ENCODE measurements at regions not wholly inside any gene's neighbourhood (a gene's known extent, or its start where the extent isn't known, plus 50 kb on each side); places are given as distances from the start of the nearest gene placed in this dataset.

DNA sequence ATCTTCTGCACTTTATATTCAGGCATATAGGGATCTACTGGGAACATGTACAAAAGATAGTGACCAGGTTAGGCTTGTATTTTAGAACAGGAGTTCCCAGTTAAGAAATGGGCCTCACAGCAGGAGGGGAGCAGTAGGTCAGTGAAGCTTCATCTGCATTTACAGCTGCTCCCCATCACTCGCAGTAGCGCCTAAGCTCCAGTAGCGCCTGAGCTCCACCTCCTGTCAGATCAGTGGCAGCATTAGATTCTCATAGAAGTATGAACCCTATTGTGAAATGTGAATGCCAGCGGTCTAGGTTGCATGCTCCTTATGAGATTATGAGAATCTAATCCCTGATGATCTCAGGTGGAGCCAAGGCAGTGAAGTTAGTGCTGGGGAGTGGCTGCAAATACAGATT lies 224.4 kb upstream of the CYRIA start:
- DNase-seq (ENCODE audit: low spot score): no peak

DNA sequence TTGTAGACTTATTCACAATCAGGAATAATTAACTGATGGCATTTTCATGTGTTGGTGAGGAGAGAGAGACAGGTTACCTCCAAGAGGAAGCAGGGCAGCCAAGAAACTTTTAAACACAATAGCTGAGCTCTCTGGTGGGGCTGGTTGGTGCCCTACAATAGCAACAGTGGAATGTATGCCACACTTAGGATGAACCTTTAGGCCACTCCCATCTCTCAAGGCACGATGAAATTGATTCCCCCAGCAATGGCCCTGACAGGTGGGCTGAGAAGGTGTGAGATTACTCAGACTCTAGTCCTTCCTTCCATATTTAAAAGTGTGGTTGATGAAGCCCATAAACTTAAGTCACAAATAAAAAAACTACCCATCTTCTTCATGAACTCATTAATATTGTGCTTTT lies 219.4 kb upstream of the CYRIA start:
- DNase-seq (ENCODE audit: low spot score): no peak

- no peak for DNase-seq (ENCODE audit: low spot score)
Observed at GRCh38 chr2:16882706-16883105, 217.1 kb upstream of the CYRIA start.

DNA sequence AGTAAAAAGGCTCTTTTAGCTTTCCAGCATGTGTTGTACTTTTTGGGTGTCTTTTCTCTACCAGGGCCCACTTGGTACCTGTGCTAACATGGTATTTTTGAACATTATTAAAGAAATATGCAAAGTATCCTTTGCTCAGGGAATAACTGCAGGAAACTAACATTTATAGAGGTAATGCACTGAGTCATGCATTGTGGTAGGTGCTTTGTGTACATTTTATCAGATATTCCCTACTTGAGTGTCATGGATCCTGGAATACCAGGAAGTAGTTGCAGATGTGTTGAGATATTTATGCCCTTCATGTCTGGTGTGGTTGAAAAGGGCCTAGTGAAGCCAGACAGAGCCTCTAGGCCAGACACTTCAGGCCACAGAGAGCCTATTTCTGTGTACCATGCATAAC lies 215.5 kb upstream of the CYRIA start:
- DNase-seq (ENCODE audit: low spot score): no peak

DNA sequence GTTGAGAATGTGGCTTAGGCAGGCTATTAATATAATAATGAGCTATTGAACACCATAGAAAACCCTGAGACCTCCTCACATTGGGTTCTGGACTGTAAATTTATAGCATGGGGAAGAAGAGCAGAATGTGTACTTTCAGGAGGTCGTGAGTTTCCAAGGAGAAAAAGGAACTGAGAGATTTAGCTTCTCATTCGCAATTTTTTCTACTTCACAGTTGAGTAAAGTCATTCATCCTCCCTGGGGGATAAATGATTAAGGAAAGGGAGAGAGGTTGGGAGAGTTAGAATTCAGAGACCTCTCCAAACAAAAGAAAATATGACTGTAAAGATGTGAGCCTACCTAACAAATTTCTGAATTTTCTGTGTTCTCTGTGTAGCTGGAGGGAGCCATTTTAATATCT lies 205.8 kb upstream of the CYRIA start:
- no peak for DNase-seq (ENCODE audit: low spot score)

- no peak for DNase-seq (ENCODE audit: low spot score)
Observed at GRCh38 chr2:16870491-16871076, 204.9 kb upstream of the CYRIA start.

DNA sequence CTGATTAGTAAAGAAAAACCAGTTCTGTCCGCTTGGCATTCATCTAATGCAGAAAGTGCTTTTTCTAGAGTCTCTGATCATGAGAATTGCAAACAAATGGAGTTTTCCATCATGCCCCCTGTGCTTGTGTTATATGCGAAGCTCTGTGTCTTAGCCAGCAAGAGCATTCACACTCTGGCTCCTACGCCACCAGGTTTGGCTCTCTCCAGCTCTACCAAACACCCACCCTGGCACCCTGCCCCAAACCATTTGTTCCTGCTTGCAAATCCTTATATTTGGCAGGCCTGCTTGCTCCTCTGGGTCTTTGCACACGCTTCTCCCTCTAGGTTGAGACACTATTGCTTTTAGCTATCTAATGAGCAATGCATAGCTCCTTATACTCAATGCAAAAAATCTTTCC lies 204.1 kb upstream of the CYRIA start:
- no peak for DNase-seq (ENCODE audit: low spot score)

DNA sequence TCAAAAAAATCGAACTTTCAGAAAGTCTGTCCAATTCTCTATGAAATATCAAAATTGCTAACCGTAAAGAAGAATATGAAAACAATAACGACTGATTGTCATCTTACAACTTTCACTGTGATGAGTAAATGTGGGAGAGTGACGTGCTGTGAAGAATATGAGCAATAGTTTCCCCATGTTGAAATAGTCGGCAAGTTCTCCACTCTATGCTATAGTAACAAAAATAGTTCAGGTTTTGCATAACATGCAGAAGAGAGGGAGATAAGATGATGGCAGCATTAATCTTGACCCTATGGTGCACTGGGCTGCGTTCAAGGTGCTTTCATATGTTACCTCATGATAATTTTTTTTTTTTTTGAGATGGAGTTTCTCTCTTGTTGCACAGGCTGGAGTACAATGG lies 196.8 kb upstream of the CYRIA start:
- DNase-seq (ENCODE audit: low spot score): no peak

DNA sequence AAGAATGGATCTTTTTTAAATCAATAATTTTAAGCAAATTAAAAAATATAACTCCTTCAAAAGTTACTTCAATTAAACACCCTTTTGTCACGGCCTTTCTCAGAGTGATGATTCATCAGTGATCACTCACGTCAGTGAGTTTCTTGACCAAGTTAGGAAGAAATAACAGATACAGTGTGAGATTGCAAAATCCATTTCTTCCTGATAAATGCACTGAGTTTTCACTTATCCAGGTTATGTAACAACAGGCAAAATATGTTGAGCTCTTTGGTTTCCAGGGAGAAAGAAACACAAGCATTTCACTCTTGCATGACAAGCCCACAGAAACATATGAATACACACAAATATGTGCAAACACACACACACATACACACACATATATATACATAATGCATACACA lies 195.9 kb upstream of the CYRIA start:
- no peak for DNase-seq (ENCODE audit: low spot score)

DNA sequence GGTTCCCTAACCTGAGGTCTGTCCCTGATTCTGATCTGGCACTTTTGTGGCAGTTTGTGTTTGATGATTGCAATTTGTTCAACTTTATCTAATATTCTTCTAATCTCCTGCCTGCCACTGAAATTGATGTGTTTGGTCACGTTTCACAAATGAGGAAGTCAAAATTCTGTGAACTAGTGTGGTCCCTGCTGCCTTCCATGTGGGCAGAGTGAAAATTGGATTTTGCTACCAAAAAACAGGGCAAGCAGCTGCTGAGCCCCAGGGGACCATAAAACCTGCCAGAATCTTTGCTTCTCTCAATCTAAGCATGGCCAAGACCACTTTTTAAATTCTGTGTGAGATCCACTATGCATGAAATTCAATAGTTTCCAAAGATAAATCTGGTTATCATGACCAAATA lies 195.5 kb upstream of the CYRIA start:
- no peak for DNase-seq (ENCODE audit: low spot score)

GRCh38 chr2:16860627-16861026 lies 195.0 kb upstream of the CYRIA start:
- no peak for DNase-seq (ENCODE audit: low spot score)

GRCh38 chr2:16855183-16855582 lies 189.5 kb upstream of the CYRIA start:
- DNase-seq (ENCODE audit: low spot score): no peak

DNA sequence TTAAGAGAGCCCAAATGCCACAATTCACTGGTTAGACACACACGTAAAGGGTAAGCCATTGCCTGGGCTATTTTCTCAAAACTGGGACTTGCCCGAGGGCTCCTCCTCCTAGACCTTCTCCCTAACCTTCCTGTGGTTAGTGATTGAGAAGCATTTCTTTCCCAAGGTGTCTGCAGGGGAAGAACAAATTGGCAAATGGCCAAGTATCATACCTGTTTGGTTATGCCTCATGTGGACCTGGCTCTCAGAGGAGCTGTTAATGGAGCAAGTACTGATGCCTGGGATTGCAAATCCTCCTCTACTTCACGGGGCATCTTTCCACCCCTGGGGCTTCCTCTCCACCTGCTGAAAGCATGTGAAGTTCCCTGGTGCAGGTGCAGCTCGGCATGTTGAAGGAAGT lies 187.5 kb upstream of the CYRIA start:
- DNase-seq (ENCODE audit: low spot score): no peak

DNA sequence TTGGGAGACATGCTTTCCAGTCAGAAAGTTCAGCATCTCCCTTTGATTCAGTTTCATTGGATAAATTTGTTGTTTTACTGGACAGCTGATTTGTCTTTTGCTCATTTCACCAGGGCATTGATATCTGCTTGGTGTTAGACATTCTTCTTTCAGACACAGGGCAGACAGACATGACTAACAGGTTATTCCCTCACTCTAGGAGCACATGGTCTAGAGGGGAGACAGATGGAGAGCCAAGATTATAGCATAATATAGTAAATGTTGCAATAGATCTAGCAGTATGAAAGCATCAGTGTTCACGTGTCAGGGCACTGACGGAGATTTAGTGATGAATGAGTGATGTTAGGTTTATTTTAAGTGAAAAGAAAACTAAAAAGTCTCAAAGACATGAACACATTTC lies 187.0 kb upstream of the CYRIA start:
- no peak for DNase-seq (ENCODE audit: low spot score)

DNA sequence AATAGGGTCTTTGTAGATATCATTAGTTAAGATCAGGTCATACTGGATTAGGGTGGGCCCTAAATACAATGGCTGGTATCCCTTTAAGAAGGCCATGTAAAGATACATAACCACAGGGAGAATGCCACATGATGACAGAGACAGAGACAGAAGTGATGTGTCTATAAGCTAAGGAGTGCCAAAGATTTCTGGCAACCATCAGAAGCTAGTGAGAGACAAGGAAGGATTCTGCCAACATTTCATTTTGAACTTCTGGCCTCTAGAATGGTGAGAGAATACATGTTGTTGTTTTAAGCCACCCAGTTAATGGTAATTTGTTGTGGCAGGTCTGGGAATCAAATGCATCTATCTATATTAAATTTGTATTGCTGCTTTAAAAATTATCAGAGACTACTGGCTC lies 185.5 kb upstream of the CYRIA start:
- DNase-seq (ENCODE audit: low spot score): no peak

- DNase-seq (ENCODE audit: low spot score): no peak
Observed at GRCh38 chr2:16840496-16841172, 175.0 kb upstream of the CYRIA start.

DNA sequence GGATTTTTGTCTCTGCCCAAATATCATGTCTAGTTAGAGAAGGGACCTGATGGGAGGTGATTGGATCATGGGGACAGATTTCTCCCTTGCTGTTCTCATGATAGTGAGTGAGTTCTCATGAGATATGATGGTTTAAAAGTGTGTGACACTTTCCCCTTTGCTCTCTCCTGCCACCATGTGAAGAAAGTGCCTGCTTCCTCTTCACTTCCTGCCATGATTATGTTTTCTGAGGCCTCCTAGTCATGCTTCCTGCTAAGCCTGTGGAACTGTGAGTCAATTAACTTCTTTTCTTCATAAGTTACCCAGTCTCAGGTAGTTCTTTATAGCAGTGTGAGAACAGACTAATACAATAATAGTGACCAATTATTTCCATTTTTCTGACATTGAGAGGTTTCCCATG lies 167.3 kb upstream of the CYRIA start:
- no peak for DNase-seq (ENCODE audit: low spot score)

- DNase-seq (ENCODE audit: low spot score): no peak
Observed at GRCh38 chr2:16828828-16829160, 163.2 kb upstream of the CYRIA start.

- DNase-seq (ENCODE audit: low spot score): no peak
Observed at GRCh38 chr2:16828044-16828827, 162.6 kb upstream of the CYRIA start.

- no peak for DNase-seq (ENCODE audit: low spot score)
Observed at GRCh38 chr2:16824472-16824871, 158.8 kb upstream of the CYRIA start.

DNA sequence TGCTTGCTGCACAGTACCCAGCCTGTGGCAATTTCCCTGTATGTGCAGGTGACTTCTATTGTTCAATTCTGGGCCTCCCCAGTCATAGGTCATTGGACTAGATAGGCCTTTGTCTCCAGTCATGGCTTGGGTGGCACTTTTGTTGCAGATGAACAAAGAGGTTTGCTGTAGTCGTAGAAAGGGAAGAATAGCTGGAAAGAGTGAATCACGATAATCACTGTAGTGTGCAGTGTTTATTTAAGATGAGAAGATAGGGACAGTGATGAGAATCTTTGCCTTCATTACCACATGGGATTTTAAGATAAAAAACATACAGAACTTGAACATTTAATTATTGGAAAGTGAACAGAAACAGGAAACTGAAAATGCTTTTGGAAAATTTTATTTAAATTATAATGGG lies 156.1 kb upstream of the CYRIA start:
- no peak for DNase-seq (ENCODE audit: low spot score)

DNA sequence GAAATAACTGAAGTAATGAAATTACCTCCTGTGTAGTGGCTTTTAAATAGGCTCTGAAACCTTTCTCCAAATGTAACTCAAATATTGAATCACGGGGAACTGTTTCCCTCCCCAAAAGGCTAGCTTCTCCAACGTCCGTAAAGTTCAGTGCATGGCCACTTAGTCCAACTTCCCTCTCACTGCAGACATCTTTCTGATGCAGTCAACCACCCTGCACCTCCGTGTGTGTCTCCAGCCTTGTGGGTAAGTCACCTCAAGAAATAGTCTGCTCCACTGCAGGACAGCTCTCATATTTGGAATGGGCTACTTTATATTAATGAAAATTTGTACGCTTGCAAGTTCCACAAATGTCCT lies 152.5 kb upstream of the CYRIA start:
- DNase-seq (ENCODE audit: low spot score): no peak

GRCh38 chr2:16817305-16818202 lies 151.9 kb upstream of the CYRIA start:
- no peak for DNase-seq (ENCODE audit: low spot score)
